OCI-LY3 (cell line): ENCODE measurements at regions not wholly inside any gene's neighbourhood (a gene's known extent, or its start where the extent isn't known, plus 50 kb on each side); places are given as distances from the start of the nearest gene placed in this dataset.

Source experiments
- H2AFZ ChIP-seq: fragments of 200-600, 300-600 bp; shearing (Covaris generic); 2 replicates; pipeline ENCODE4 v1.6.0; 2014; ENCODE audit warnings: antibody characterized with exemption, low read depth, low read length
- H3K27ac ChIP-seq: fragments of 200-600, 300-600 bp; sonication (generic); 2 replicates; pipeline ENCODE4 v1.5.1; 2014; ENCODE audit warnings: mild to moderate bottlenecking, low read length, moderate library complexity, mixed read lengths
- H3K27me3 ChIP-seq: fragments of 200-600, 300-600 bp; sonication (generic); 2 replicates; pipeline ENCODE4 v1.6.1; 2014; ENCODE audit warnings: low read depth, low read length, mixed read lengths
- H3K36me3 ChIP-seq: fragments of 200-600, 300-600 bp; sonication (generic); replicated peaks from 2 replicates; pipeline ENCODE3; 2014; ENCODE audit warnings: low read depth, low read length, mixed read lengths
- H3K4me1 ChIP-seq: fragments of 300-600, 200-600 bp; sonication (generic); 2 replicates; pipeline ENCODE4 v1.6.1; 2014; ENCODE audit warnings: low read length, mixed read lengths
- H3K4me2 ChIP-seq: fragments of 200-600, 300-600 bp; sonication (generic); 2 replicates; pipeline ENCODE4 v1.6.1; 2014; ENCODE audit warnings: low read length, mixed read lengths
- H3K4me3 ChIP-seq: fragments of 300-600, 200-600 bp; sonication (generic); 2 replicates; pipeline ENCODE4 v1.5.1; 2014; ENCODE audit warnings: antibody characterized with exemption, mild to moderate bottlenecking, low read length, moderate library complexity
- H3K79me2 ChIP-seq: fragments of 300-600, 200-600 bp; shearing (Covaris generic); 2 replicates; pipeline ENCODE4 v1.6.1; 2014; ENCODE audit warnings: mild to moderate bottlenecking, low read length, mixed read lengths
- H3K9ac ChIP-seq: fragments of 300-600, 200-600 bp; shearing (Covaris generic); 2 replicates; pipeline ENCODE4 v1.6.0; 2014; ENCODE audit warnings: mild to moderate bottlenecking, low read length, moderate library complexity
- H3K9me3 ChIP-seq: fragments of 200-600, 300-600 bp; shearing (Covaris generic); 2 replicates; pipeline ENCODE4 v1.6.1; 2014; ENCODE audit warnings: low read length, mixed read lengths; ENCODE audit not compliant: insufficient read depth
- H4K20me1 ChIP-seq: fragments of 200-600, 300-600 bp; sonication (generic); 2 replicates; pipeline ENCODE4 v1.6.1; 2016; ENCODE audit warnings: low read length, mixed read lengths; ENCODE audit not compliant: insufficient read depth
- EZH2phosphoT487 ChIP-seq: fragments of 200-600 bp; shearing (Covaris generic); IDR thresholded peaks from 2 replicates; pipeline ENCODE4 v1.6.1; 2018; ENCODE audit warnings: antibody characterized with exemption, mixed run types, low read depth
- TF ChIP-seq, protein P1 (sequence below): fragments of 200-600, 300-600 bp; sonication (generic); IDR thresholded peaks from 2 replicates; pipeline ENCODE4 v1.5.1; 2014; ENCODE audit warnings: antibody characterized with exemption, low read length, low read depth

DNA sequence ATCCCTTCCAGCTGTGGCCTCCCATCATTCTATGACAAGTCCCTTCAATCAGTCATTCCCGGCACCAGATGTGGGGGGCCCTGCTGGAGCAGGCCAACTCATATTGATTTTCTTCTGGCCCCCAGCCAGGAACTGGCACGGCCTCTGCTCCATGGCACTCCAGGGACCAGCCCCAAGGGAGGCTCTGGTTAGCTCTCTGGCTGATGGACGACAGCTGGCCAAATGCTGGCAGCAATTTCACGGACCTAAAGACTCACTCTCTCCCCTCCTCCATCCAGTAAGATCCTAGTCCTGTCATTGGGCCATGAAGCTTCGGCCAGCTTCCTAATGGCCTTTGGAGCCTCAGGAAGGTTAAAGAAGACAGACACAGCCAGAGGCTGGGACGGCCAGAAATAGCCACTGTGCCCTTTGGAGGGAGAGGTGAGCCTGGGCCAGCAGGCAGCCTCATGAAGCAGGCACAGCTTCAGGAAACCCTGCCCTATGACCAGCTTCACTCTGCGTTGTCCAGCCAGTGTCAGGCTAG is 131.0 kb downstream of the MEX3B start:
- no peaks in the 10 kb centered on the region for H3K36me3 ChIP-seq
- H3K27me3 ChIP-seq = 0 out of 2 replicates have a peak, but pooled peaks cover 8% of the 10 kb centered on the region
- no peaks in the 10 kb centered on the region for H3K79me2 ChIP-seq
- H3K4me3 ChIP-seq = no peak overlapping the region
- no peak overlapping the region for H3K4me2 ChIP-seq
- H3K4me1 ChIP-seq = no peaks in the 10 kb centered on the region
- H2AFZ ChIP-seq = no peak overlapping the region
- peaks cover 2% of the 10 kb centered on the region; the same call in 1 of the 2 replicates for H3K9me3 ChIP-seq
- TF ChIP-seq EZH2phosphoT487 = no peak
- TF ChIP-seq, protein P1, sequence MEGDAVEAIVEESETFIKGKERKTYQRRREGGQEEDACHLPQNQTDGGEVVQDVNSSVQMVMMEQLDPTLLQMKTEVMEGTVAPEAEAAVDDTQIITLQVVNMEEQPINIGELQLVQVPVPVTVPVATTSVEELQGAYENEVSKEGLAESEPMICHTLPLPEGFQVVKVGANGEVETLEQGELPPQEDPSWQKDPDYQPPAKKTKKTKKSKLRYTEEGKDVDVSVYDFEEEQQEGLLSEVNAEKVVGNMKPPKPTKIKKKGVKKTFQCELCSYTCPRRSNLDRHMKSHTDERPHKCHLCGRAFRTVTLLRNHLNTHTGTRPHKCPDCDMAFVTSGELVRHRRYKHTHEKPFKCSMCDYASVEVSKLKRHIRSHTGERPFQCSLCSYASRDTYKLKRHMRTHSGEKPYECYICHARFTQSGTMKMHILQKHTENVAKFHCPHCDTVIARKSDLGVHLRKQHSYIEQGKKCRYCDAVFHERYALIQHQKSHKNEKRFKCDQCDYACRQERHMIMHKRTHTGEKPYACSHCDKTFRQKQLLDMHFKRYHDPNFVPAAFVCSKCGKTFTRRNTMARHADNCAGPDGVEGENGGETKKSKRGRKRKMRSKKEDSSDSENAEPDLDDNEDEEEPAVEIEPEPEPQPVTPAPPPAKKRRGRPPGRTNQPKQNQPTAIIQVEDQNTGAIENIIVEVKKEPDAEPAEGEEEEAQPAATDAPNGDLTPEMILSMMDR = no peak
- H3K9ac ChIP-seq = no peak overlapping the region
- H3K27ac ChIP-seq = no peak overlapping the region
- H4K20me1 ChIP-seq = no peaks in the 10 kb centered on the region

DNA sequence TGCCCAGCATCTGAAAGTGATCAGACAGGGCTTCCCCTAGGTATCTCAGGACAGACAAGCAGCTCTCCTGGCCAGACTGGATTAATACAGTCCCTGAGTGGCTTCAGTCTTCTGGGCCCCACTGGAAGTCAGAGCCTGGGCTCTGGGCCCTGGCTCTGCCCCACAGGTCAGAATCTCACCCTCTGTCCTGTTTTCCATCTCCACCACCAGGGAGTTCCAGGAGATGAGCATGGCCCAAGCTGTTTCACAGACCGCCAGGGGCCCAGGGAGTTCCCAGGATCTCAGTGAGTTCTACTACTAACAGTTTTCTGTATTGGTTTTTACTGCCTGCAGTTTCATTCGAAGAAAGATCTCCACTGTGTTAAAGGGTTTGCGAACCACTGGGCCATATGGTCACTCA is 131.5 kb downstream of the MEX3B start:
- Histone ChIP-seq H3K79me2 (no peaks in the 10 kb centered on the region), H3K9ac (no peak overlapping the region), H2AFZ (no peak overlapping the region), H3K27me3 (0 out of 2 replicates have a peak, but pooled peaks cover 8% of the 10 kb centered on the region), H3K27ac (no peak overlapping the region), H4K20me1 (no peaks in the 10 kb centered on the region), H3K4me1 (no peaks in the 10 kb centered on the region), H3K4me3 (no peak overlapping the region), H3K9me3 (peaks cover 2% of the 10 kb centered on the region; the same call in 1 of the 2 replicates), H3K4me2 (no peak overlapping the region), H3K36me3 (no peaks in the 10 kb centered on the region)
- TF ChIP-seq, protein P1 = no peak
- TF ChIP-seq EZH2phosphoT487 = no peak

DNA sequence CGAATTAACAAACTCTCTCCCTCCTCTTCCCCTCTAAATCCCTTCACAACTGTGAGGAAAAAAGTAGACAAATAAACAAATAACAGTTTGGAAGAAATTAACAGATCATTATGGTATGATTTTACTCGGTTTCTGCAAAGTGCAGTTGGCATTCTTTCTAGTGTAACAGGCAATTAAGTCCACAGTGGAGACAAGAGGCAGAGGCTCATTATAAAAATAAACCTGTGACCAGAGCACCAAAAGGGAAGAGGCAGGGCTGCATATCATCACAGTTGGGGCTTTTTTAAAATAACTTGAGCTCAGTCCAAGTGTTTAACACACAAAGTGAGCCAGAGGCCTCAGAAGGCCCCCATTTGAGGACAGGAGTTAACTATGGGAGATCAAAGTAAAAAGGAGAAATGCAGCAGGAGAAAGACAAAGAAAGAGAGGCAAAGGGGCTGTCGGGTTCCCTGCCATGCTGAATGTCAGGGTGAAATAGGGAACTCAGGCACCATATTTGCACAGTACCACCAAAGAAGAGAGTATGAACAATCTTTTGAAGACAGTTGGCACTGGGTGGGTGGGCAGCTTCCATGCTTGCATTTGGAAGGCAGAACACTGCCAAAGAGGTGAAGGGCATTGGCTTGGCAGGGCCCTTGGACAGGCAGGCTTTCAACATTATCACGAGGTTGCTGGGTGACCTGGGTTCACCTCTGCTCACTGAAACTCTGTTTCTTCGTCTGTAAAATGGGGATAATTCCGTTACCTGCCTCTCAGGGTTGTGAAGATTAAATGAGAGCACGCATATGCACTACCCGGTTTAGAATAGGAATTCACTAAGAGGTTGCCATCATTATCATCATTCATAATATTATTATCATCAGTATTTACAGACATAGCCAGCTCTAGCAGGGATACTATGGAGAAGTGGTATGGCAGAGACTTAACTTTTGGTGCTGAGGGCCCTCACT is 134.5 kb downstream of the MEX3B start:
- Histone ChIP-seq H3K4me1 (no peaks in the 10 kb centered on the region), H3K79me2 (no peaks in the 10 kb centered on the region), H3K36me3 (no peaks in the 10 kb centered on the region), H3K27me3 (peaks cover 19% of the 10 kb centered on the region), H3K4me2 (no peak overlapping the region), H3K4me3 (no peak overlapping the region), H2AFZ (no peak overlapping the region), H3K27ac (no peak overlapping the region), H3K9me3 (no peaks in the 10 kb centered on the region), H3K9ac (no peak overlapping the region), H4K20me1 (no peaks in the 10 kb centered on the region)
- TF ChIP-seq, protein P1 = no peak
- TF ChIP-seq EZH2phosphoT487 = no peak

DNA sequence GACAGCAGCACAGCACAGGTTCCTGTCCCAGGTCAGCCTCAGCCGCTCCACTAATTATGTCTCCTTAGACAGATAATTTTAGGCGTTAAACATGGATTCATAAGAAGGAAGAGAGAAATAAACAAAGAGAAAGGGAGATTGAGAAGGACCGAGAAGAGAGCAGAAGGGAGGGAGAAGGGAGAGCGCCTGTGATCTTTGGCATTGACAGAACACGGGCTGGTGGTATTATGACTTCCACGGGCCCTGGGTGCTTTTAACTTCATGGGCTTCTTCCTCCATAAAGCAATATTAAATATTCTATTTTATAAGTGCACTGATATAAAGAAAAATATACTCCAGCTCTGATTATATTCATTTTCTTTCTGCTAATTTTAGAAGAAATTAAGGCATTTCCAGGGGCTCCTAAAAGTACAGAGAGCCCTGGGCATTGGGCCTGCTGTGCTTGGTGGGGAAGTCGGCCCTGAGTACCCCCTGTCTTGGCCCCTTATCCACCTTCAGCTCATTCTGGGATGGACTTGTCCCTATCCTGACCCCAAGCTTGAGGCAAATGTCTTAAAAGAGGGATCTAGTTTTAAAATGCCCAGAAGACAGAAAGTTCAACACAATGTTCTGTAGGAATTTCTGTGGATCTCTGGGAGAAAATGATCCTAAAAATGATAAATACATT is 135.3 kb downstream of the MEX3B start:
- H3K4me1 ChIP-seq = no peaks in the 10 kb centered on the region
- H3K4me3 ChIP-seq = no peak overlapping the region
- peaks cover 27% of the 10 kb centered on the region for H3K27me3 ChIP-seq
- no peak overlapping the region for H3K9ac ChIP-seq
- H4K20me1 ChIP-seq = no peaks in the 10 kb centered on the region
- TF ChIP-seq EZH2phosphoT487 = no peak
- TF ChIP-seq, protein P1 = no peak
- H3K79me2 ChIP-seq = no peaks in the 10 kb centered on the region
- H3K27ac ChIP-seq = no peak overlapping the region
- H3K9me3 ChIP-seq = no peaks in the 10 kb centered on the region
- no peak overlapping the region for H3K4me2 ChIP-seq
- H2AFZ ChIP-seq = no peak overlapping the region
- H3K36me3 ChIP-seq = no peaks in the 10 kb centered on the region
